Fibroblast of lung (primary cell): ENCODE measurements at regions not wholly inside any gene's neighbourhood (a gene's known extent, or its start where the extent isn't known, plus 50 kb on each side); places are given as distances from the start of the nearest gene placed in this dataset.

ENCODE experiments used
- CTCF ChIP-seq, 2 donors: IDR thresholded peaks in 1 of 2; conservative IDR thresholded peaks in 1 of 2; 1 replicate in 1 of 2; 2 replicates in 1 of 2; pipeline ENCODE4 v1.5.1; 2011 to 2012; ENCODE audit warnings: low read length in 2 of 2, control low read depth in 1 of 2, inconsistent platforms in 1 of 2, low read depth in 1 of 2, mild to moderate bottlenecking in 1 of 2
- EZH2 ChIP-seq: IDR thresholded peaks from 2 replicates; pipeline ENCODE4 v1.5.1; 2012; ENCODE audit warnings: low read length, control low read depth, mild to moderate bottlenecking; ENCODE audit errors: missing control alignments

GRCh38 chr6:102581378-102582124 is 1188.0 kb downstream of the GRIK2 start:
- TF ChIP-seq EZH2 (no peak), CTCF (conservative IDR thresholded peaks at IDR 0.05 in 1 of 2, IDR thresholded peaks at IDR 0.05 in 1 of 2; ENCODE audit: low read depth in 1 of 2, low read length in 2 of 2) (no peak)
